Stomach (tissue), 8 donors: ENCODE measurements at regions not wholly inside any gene's neighbourhood (a gene's known extent, or its start where the extent isn't known, plus 50 kb on each side); places are given as distances from the start of the nearest gene placed in this dataset.

Source experiments
- DNase-seq, 2 donors: peaks; one replicate each; pipeline versions ENCODE4 v3.0.0 to v3.0.0-alpha.2; 2013 to 2019
- H3K27ac ChIP-seq, 5 donors: fragments of 200-600 bp in 4 of 5; sonication (generic) in 4 of 5; one replicate each; pipeline ENCODE4 v1.5.1; 2013 to 2019; ENCODE audit warnings: mild to moderate bottlenecking in 1 of 5, moderate library complexity in 1 of 5
- H3K27me3 ChIP-seq, 3 donors: fragments of 200-600 bp; sonication (generic); one replicate each; pipeline ENCODE4 v1.5.1; 2017 to 2019; ENCODE audit warnings: mixed run types in 1 of 3
- H3K36me3 ChIP-seq, 4 donors: fragments of 200-600 bp; sonication (generic); 1 replicate in 3 of 4; 2 replicates in 1 of 4; pipeline ENCODE4 v1.5.1; 2016 to 2019
- H3K4me1 ChIP-seq, 4 donors: fragments of 200-600 bp; sonication (generic); one replicate each; pipeline ENCODE4 v1.5.1; 2016 to 2019
- H3K4me3 ChIP-seq, 4 donors: fragments of 200-600 bp; sonication (generic) in 3 of 4; one replicate each; pipeline ENCODE4 v1.5.1; 2016 to 2019; ENCODE audit warnings: mild to moderate bottlenecking in 1 of 4
- H3K9me3 ChIP-seq, 4 donors: fragments of 200-600 bp; sonication (generic); one replicate each; pipeline ENCODE4 v1.5.1; 2016 to 2019
- EP300 ChIP-seq: sonication (generic); formaldehyde crosslinking; IDR thresholded peaks from one replicate; pipeline ENCODE4 v1.6.1; 2017; ENCODE audit warnings: antibody characterized with exemption
- POLR2A ChIP-seq, 4 donors: fragments of 450-650 bp; IDR thresholded peaks; one replicate each; pipeline ENCODE4 v1.6.1; 2016; ENCODE audit warnings: antibody characterized with exemption in 4 of 4, control low read depth in 2 of 4, mild to moderate bottlenecking in 1 of 4, moderate library complexity in 1 of 4
- POLR2AphosphoS5 ChIP-seq, 3 donors: sonication (generic); formaldehyde crosslinking; IDR thresholded peaks; one replicate each; pipeline ENCODE4 v1.6.1; 2016; ENCODE audit warnings: antibody characterized with exemption in 3 of 3
- WGBS, 5 donors: extraction: QIAGEN DNeasy Blood & Tissue Kit in 3 of 5; methylation state at CpG; one replicate each; pipeline versions ENCODE4 v1.1.5 to v1.1.7; 2013 to 2018; 5-methylcytosine and 5-hydroxymethylcytosine counted together
- intact Hi-C: fragments of 100-400 bp; cut with DNase I; formaldehyde crosslinking; loops from one replicate; pipeline ENCODE4 v1.15.1; 2023; ENCODE audit warnings: low total_unique reads
- TF ChIP-seq, protein P1 (sequence below), 7 experiments: fragments of 450-650 bp in 4 of 7; fragments of 200-600 bp in 3 of 7; sonication (generic) in 3 of 7; IDR thresholded peaks; one replicate each; pipeline ENCODE4 v1.5.1; 2016 to 2019; ENCODE audit warnings: antibody characterized with exemption in 7 of 7, control low read depth in 2 of 7, mild to moderate bottlenecking in 1 of 7
- donor health status: healthy with polysubstance abuse.
- donor health status: Bipolar disorder and iron deficiency.
- donor health status: healthy.

DNA sequence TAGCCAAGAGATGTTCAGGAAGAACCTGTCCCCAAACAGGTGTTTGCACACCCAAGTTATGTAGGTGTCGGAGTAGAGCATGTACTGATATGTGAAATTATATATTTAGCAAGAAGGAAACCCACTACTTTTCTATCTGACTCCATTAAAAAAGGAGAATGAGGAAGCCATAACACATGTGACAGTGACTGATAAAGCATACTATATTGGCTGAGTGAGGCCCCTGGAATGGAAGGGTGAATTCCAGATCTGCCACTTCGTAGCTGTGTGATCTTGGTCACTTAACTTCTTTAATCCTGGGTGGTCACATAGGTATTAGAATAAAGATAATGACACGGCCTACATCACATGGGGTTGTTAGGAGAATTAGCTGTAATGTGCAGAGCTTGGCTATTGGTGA is 116.0 kb upstream of the MAN2A1 start:
- intact Hi-C loops: no loop called here
- 73 to 83% (median 76%) methylated on average over 3 of the region's 3 CpGs for WGBS, 5 donors
- Histone ChIP-seq H3K27me3 (no peaks in the 10 kb centered on the region), H3K4me1 (no peaks in the 10 kb centered on the region), H3K4me3 (no peak overlapping the region), H3K36me3 (no peaks in the 10 kb centered on the region), H3K9me3 (no peaks in the 10 kb centered on the region), H3K27ac (no peak overlapping the region)
- TF ChIP-seq POLR2AphosphoS5 (IDR thresholded peaks at IDR 0.05): no peak
- no peak for TF ChIP-seq EP300
- TF ChIP-seq POLR2A (IDR thresholded peaks at IDR 0.05): no peak
- TF ChIP-seq, protein P1, sequence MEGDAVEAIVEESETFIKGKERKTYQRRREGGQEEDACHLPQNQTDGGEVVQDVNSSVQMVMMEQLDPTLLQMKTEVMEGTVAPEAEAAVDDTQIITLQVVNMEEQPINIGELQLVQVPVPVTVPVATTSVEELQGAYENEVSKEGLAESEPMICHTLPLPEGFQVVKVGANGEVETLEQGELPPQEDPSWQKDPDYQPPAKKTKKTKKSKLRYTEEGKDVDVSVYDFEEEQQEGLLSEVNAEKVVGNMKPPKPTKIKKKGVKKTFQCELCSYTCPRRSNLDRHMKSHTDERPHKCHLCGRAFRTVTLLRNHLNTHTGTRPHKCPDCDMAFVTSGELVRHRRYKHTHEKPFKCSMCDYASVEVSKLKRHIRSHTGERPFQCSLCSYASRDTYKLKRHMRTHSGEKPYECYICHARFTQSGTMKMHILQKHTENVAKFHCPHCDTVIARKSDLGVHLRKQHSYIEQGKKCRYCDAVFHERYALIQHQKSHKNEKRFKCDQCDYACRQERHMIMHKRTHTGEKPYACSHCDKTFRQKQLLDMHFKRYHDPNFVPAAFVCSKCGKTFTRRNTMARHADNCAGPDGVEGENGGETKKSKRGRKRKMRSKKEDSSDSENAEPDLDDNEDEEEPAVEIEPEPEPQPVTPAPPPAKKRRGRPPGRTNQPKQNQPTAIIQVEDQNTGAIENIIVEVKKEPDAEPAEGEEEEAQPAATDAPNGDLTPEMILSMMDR (IDR thresholded peaks at IDR 0.05): no peak
- DNase-seq: no peak

DNA sequence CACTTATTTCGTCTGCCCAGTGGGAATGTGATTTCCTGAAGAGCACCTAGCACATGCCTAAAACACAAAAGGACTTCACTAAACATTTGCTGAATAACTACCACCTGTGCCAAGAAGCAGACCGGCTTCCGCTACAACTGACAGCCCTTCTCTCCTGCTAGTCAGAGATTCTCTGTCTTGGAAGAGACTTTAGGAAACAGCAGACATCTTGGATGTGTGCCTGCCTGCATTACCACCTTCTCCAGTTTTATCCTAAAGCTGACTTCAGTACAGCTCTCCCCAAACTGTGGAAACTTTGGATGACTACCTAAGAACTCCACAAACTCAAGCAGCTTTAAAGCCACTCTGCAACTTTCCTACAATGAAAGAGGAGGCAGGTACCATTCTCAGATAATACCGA is 116.5 kb upstream of the MAN2A1 start:
- 91 to 95% (median 92%) methylated on average over 4 of the region's 4 CpGs for WGBS, 5 donors
- no peak overlapping the region for H3K4me3 ChIP-seq
- no peak overlapping the region for H3K27ac ChIP-seq
- H3K27me3 ChIP-seq: no peaks in the 10 kb centered on the region
- no peaks in the 10 kb centered on the region for H3K9me3 ChIP-seq
- no peaks in the 10 kb centered on the region for H3K4me1 ChIP-seq
- intact Hi-C loops: no loop called here
- no peak for TF ChIP-seq EP300
- no peak for TF ChIP-seq POLR2AphosphoS5 (IDR thresholded peaks at IDR 0.05)
- TF ChIP-seq POLR2A (IDR thresholded peaks at IDR 0.05): no peak
- TF ChIP-seq, protein P1 (IDR thresholded peaks at IDR 0.05): no peak
- DNase-seq: no peak
- H3K36me3 ChIP-seq: no peaks in the 10 kb centered on the region

DNA sequence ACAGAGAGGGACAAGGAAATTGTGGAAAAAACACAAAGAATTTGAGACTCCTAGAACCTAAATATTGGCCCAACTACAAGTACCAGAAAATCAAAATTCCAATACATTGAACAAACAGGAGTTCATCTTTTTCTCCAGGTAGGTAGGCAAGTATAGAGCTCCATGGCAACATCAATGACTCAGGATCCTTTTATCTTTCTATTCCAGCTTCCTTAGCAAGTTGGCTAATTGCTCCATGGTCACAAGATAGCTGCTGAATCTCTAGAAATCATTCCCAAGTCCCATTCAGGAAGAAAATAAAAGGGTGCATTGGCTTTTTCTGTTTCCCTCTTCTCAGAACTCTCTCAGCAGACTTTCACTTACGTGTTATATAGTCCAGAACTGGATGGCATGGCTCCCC is 117.9 kb upstream of the MAN2A1 start:
- no peak for DNase-seq
- intact Hi-C loops: no loop called here
- H3K4me3 ChIP-seq: no peak overlapping the region
- H3K36me3 ChIP-seq: no peaks in the 10 kb centered on the region
- no peaks in the 10 kb centered on the region for H3K4me1 ChIP-seq
- no peaks in the 10 kb centered on the region for H3K27me3 ChIP-seq
- TF ChIP-seq, protein P1 (IDR thresholded peaks at IDR 0.05): no peak
- TF ChIP-seq POLR2AphosphoS5 (IDR thresholded peaks at IDR 0.05) (no peak), POLR2A (IDR thresholded peaks at IDR 0.05) (no peak), EP300 (no peak)
- WGBS, 5 donors: 74 to 88% (median 80%) methylated on average over 1 of the region's 1 CpG
- no peak overlapping the region for H3K27ac ChIP-seq
- no peaks in the 10 kb centered on the region for H3K9me3 ChIP-seq

DNA sequence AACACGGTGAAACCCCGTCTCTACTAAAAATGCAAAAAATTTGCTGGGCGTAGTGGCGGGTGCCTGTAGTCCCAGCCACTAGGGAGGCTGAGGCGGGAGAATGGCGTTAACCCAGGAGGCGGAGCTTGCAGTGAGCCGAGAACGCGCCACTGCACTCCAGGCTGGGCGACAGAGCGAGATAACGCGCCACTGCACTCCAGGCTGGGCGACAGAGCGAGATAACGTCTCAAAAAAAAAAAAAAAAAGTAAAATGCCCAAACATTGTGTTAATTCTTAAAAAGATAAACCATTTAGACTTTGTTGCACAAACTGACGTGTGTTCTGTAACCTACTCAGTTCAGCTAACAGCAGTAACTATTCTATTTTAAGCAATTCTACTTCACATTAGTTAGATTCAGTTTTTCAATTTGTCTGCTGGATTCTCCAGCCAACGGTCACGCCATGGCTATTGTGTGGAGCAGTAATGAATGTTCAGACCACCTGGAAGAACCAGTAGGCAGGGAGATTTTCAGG is 119.3 kb upstream of the MAN2A1 start:
- no peak for DNase-seq
- Histone ChIP-seq H3K4me3 (no peak overlapping the region), H3K4me1 (no peaks in the 10 kb centered on the region), H3K9me3 (no peaks in the 10 kb centered on the region), H3K27ac (no peak overlapping the region), H3K36me3 (no peaks in the 10 kb centered on the region), H3K27me3 (no peaks in the 10 kb centered on the region)
- 87 to 93% (median 91%) methylated on average over 20 of the region's 20 CpGs for WGBS, 5 donors
- intact Hi-C loops: no loop called here
- TF ChIP-seq EP300: no peak
- no peak for TF ChIP-seq POLR2AphosphoS5 (IDR thresholded peaks at IDR 0.05)
- TF ChIP-seq POLR2A (IDR thresholded peaks at IDR 0.05): no peak
- TF ChIP-seq, protein P1 (IDR thresholded peaks at IDR 0.05): no peak
